ENCODE measurements at regions not wholly inside any gene's neighbourhood (a gene's known extent, or its start where the extent isn't known, plus 50 kb on each side); places are given as distances from the start of the nearest gene placed in this dataset.

DNA sequence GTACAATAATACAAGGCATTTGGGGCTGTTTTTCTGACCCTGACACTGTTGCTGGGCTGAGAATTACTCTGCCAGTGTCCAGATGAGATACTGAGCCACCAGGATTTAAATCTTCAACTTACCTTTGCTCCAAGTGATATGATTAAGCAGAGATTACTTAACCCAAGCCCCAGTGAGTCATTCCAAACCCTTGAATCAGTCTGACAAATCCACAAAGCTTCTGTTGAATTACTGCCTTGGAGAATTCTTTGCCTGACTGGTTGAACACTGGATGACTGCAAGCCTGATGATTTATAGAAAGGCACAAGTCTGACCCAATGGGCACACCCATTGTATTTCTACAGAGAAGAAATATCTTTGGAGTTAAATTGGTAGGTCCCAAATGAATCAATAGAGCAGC, 88.2 kb upstream of the TSC22D2 start:
- Histone ChIP-seq H3K4me3 (no peak overlapping the region), H3K27me3 (no peaks in the 10 kb centered on the region), H3K27ac (no peak overlapping the region), H3K4me1 (no peaks in the 10 kb centered on the region), H3K36me3 (no peaks in the 10 kb centered on the region), H3K9me3 (no peaks in the 10 kb centered on the region)
- intact Hi-C loops (cut with DNase I), result no loop called here
- TF ChIP-seq, protein P1, sequence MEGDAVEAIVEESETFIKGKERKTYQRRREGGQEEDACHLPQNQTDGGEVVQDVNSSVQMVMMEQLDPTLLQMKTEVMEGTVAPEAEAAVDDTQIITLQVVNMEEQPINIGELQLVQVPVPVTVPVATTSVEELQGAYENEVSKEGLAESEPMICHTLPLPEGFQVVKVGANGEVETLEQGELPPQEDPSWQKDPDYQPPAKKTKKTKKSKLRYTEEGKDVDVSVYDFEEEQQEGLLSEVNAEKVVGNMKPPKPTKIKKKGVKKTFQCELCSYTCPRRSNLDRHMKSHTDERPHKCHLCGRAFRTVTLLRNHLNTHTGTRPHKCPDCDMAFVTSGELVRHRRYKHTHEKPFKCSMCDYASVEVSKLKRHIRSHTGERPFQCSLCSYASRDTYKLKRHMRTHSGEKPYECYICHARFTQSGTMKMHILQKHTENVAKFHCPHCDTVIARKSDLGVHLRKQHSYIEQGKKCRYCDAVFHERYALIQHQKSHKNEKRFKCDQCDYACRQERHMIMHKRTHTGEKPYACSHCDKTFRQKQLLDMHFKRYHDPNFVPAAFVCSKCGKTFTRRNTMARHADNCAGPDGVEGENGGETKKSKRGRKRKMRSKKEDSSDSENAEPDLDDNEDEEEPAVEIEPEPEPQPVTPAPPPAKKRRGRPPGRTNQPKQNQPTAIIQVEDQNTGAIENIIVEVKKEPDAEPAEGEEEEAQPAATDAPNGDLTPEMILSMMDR (IDR thresholded peaks at IDR 0.05), result no peak
- ATAC-seq (peak; percentile 55), DNase-seq (no peak)

- no peak for DNase-seq
- Histone ChIP-seq H3K4me3 (no peak overlapping the region), H3K4me1 (no peaks in the 10 kb centered on the region), H3K27ac (no peak overlapping the region), H3K27me3 (no peaks in the 10 kb centered on the region), H3K36me3 (no peaks in the 10 kb centered on the region), H3K9me3 (no peaks in the 10 kb centered on the region)
- ATAC-seq, result peak; percentile 40
- intact Hi-C loops (cut with DNase I), result no loop called here
- TF ChIP-seq, protein P1 (IDR thresholded peaks at IDR 0.05), result no peak
Measured at GRCh38 chr3:150317469-150317868, 90.6 kb upstream of the TSC22D2 start.

GRCh38 chr3:150315721-150316120, 92.4 kb upstream of the TSC22D2 start:
- Histone ChIP-seq H3K27ac (no peak overlapping the region), H3K9me3 (no peaks in the 10 kb centered on the region), H3K27me3 (no peaks in the 10 kb centered on the region), H3K36me3 (no peaks in the 10 kb centered on the region), H3K4me1 (no peaks in the 10 kb centered on the region), H3K4me3 (no peak overlapping the region)
- no peak for ATAC-seq
- no peak for DNase-seq
- intact Hi-C loops (cut with DNase I), result no loop called here
- TF ChIP-seq, protein P1 (IDR thresholded peaks at IDR 0.05), result no peak

GRCh38 chr3:150314248-150315004, 93.7 kb upstream of the TSC22D2 start:
- Histone ChIP-seq H3K27me3 (no peaks in the 10 kb centered on the region), H3K27ac (no peak overlapping the region), H3K36me3 (no peaks in the 10 kb centered on the region), H3K4me1 (no peaks in the 10 kb centered on the region), H3K4me3 (no peak overlapping the region), H3K9me3 (no peaks in the 10 kb centered on the region)
- DNase-seq (peak; percentile 63), ATAC-seq (peak; percentile 85)
- TF ChIP-seq, protein P1 (IDR thresholded peaks at IDR 0.05), result no peak
- intact Hi-C loops (cut with DNase I), result no loop called here

DNA sequence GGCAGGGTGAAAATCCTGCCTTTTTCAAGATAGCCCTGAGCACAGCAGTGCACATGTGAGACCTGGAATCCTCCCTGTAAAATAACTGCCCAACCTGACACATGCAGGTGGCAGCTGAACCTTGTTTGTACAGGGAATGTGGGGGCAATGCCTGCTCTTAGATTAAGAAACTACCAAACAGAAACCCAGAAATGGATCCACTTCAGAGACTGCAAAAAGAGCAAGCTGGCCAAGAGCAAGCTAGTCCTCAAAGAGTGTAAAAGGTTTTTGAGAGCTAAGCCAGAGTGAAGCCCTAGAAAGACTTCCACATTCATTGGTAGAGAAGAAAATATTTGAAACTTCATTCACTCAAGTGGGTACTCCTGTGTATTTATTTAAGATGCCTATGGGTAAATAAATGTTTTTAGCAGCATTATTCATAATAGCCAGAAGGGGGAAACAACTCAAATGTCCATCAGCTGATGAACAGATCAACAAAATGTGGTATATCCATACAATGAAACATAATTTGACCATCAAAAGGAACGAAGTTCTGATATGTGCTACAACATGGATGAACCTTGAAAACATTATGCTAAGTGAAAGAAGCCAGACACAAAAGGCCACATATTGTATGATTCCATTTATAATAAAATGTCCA, 96.0 kb upstream of the TSC22D2 start:
- no peaks in the 10 kb centered on the region for H3K36me3 ChIP-seq
- ATAC-seq (peak; percentile 83), DNase-seq (no peak)
- no peaks in the 10 kb centered on the region for H3K9me3 ChIP-seq
- no peaks in the 10 kb centered on the region for H3K27me3 ChIP-seq
- H3K27ac ChIP-seq, result peak overlapping the region; percentile 9
- no peaks in the 10 kb centered on the region for H3K4me1 ChIP-seq
- intact Hi-C loops (cut with DNase I), result no loop called here
- TF ChIP-seq, protein P1 (IDR thresholded peaks at IDR 0.05), result peak; percentile 26
- H3K4me3 ChIP-seq, result no peak overlapping the region

Measured in upper lobe of right lung (tissue), 1 donor.